Natural killer cell treated with Interleukin-12 subunit alpha and Interleukin-12 subunit beta and Interleukin-15 and Interleukin-18, amount 100 ng/mL, for 72 hours (primary cell): ENCODE measurements at regions not wholly inside any gene's neighbourhood (a gene's known extent, or its start where the extent isn't known, plus 50 kb on each side); places are given as distances from the start of the nearest gene placed in this dataset.

Experiments
- ATAC-seq, 2 donors: fragments of 150-1000 bp; cut with Tn5 transposase in 1 of 2; sonication (Bioruptor Pico), chemical (Tn5 transposase) in 1 of 2; 2 replicates each; pipeline ENCODE4 v1.10.0; 2021
- DNase-seq: peaks from one replicate; pipeline ENCODE4 v3.0.0; 2022; ENCODE audit warnings: low spot score
- H3K27ac Mint-ChIP-seq, 2 donors: 1 replicate in 1 of 2; 2 replicates in 1 of 2; pipeline ENCODE4 v1.8.0; 2022; ENCODE audit warnings: mixed read lengths in 2 of 2, mild to moderate bottlenecking in 1 of 2, moderate library complexity in 1 of 2
- H3K27me3 Mint-ChIP-seq, 2 donors: 1 replicate in 1 of 2; 2 replicates in 1 of 2; pipeline ENCODE4 v1.8.0; 2022; ENCODE audit warnings: mixed read lengths in 2 of 2
- H3K36me3 Mint-ChIP-seq: one replicate; pipeline ENCODE4 v1.8.0; 2022; ENCODE audit warnings: mixed read lengths
- H3K4me1 Mint-ChIP-seq, 2 donors: 1 replicate in 1 of 2; 2 replicates in 1 of 2; pipeline ENCODE4 v1.8.0; 2022; ENCODE audit warnings: low read depth in 2 of 2, mixed read lengths in 2 of 2, mild to moderate bottlenecking in 1 of 2
- H3K4me3 Mint-ChIP-seq: one replicate; pipeline ENCODE4 v1.8.0; 2022; ENCODE audit warnings: mixed read lengths
- H3K9me3 Mint-ChIP-seq: 2 replicates; pipeline ENCODE4 v1.8.0; 2022; ENCODE audit warnings: mixed read lengths

DNA sequence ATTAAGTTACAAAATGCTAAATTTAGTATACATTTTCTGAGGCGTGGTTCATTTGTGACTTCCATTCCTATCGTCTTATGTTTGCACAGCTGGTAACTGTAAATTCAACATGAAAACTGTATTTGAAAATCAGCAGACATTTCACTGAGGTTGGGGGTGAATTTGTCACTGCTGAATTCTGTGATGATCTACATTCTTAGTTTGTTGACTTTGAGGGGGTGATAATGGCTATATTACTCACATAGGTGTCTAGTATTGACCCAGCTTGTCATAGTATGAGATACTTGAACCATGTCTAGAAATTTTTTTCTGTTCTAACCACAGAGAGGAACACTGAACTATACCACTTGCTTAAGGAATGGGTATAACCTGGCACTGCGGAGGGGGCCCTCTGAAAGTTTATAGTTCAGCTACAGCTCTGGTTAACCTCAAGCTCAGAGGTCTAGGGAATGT lies 313.3 kb downstream of the PIK3R1 start:
- H3K36me3 Mint-ChIP-seq: peaks cover 4% of the 10 kb centered on the region
- no peaks in the 10 kb centered on the region for H3K4me1 Mint-ChIP-seq
- H3K27me3 Mint-ChIP-seq: peaks cover 21 to 25% of the 10 kb centered on the region in 2 donors
- H3K9me3 Mint-ChIP-seq: peaks cover 3% of the 10 kb centered on the region
- no peak overlapping the region for H3K4me3 Mint-ChIP-seq
- no peak for DNase-seq
- H3K27ac Mint-ChIP-seq: no peak overlapping the region
- ATAC-seq: no peak

DNA sequence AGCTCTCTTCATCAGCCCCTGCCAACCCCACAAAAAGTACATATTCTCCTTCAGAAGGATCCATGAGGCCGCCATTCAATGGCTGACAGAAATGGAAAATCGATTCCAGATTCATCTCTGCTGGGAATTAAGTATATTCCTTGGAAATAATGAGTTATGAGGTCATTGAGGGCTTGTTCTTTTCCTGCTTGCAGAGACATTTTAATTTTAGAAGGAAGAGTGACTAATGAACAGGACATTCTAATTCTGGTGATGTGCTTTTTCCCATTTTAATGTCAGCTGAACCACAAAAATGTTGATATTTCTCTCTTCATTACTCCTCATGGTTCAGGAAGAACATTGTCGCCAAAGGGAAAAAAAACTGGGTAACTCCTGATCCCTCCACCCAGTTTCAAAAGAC lies 314.0 kb downstream of the PIK3R1 start:
- Mint-ChIP-seq H3K36me3 (peaks cover 4% of the 10 kb centered on the region), H3K9me3 (peaks cover 3% of the 10 kb centered on the region), H3K27ac (no peak overlapping the region), H3K4me1 (no peaks in the 10 kb centered on the region), H3K4me3 (no peak overlapping the region), H3K27me3 (peaks cover 21 to 25% of the 10 kb centered on the region in 2 donors)
- DNase-seq: no peak
- ATAC-seq: no peak

DNA sequence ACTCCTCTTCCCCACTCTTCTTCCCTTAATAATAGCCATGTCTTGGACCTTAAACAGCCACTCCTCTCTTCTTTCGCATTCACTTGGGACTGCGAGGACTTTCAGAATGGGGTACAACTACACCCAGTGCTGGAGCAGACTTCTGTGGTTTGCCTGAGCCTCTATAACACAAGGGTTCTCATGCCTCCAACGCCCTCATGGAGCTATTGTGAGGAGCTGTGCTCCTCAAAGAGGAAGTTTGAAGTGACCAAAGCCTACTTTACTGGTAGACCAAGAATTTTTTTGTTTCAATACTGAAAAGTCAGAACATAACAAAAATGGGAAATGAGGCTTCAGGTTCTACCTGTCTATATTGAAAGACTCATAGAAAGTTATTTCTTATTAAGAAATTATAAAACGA lies 316.4 kb downstream of the PIK3R1 start:
- Mint-ChIP-seq H3K27me3 (peaks cover 28 to 40% of the 10 kb centered on the region in 2 donors), H3K4me3 (no peak overlapping the region), H3K4me1 (no peaks in the 10 kb centered on the region), H3K27ac (no peak overlapping the region), H3K36me3 (peaks cover 4% of the 10 kb centered on the region), H3K9me3 (peaks cover 3% of the 10 kb centered on the region)
- DNase-seq (no peak), ATAC-seq (no peak)

DNA sequence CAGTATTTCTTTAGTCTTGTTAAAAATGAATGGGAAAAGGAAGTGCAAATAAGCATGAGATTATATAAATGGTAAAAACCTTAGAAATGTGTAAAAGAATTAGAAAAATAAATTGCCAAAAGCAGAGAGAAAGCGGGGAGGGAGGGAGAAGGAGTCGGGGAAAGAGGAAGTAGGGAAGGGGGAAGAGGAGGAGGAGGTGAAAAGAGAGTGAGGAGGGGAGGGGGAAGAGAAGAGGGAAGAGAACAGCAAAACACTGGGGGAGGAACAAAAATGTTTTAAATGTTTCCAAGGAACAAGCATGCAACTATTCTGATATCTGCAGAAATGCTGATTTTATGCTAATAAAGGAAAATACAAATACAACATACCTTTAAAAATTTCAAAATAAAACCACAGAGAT lies 317.5 kb downstream of the PIK3R1 start:
- DNase-seq: no peak
- ATAC-seq: no peak
- H3K27ac Mint-ChIP-seq: no peak overlapping the region
- peaks cover 2% of the 10 kb centered on the region for H3K36me3 Mint-ChIP-seq
- H3K27me3 Mint-ChIP-seq: peaks cover 28 to 44% of the 10 kb centered on the region in 2 donors
- no peak overlapping the region for H3K4me3 Mint-ChIP-seq
- no peaks in the 10 kb centered on the region for H3K4me1 Mint-ChIP-seq
- H3K9me3 Mint-ChIP-seq: peaks cover 3% of the 10 kb centered on the region

DNA sequence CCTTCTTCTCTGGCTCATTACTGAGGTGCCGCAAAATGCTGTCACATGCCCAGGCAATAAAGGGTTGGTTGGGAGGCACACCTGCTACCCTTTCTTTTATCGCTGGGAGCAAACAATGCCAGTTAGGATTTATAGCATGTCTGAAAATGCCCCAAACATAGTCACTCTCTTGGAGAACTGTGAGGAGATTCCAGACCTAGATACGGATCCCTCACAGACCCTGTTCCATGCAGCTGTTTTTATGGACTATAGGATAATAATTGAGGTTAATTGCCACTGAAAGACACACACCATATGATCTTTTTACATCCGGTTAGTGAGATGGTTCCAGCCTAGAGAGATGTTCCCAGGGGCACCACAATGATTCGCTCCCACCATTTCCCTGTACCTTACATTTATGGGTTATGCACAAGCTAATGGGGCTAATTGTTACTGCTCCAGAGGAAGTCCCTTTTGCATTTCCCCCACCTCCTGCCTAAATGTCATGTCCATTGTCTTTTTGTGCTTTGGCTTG lies 318.1 kb downstream of the PIK3R1 start:
- Mint-ChIP-seq H3K27ac (no peak overlapping the region), H3K36me3 (no peaks in the 10 kb centered on the region), H3K9me3 (peaks cover 3% of the 10 kb centered on the region), H3K4me3 (no peak overlapping the region), H3K4me1 (no peaks in the 10 kb centered on the region), H3K27me3 (peaks cover 28 to 49% of the 10 kb centered on the region in 2 donors)
- no peak for ATAC-seq
- no peak for DNase-seq

DNA sequence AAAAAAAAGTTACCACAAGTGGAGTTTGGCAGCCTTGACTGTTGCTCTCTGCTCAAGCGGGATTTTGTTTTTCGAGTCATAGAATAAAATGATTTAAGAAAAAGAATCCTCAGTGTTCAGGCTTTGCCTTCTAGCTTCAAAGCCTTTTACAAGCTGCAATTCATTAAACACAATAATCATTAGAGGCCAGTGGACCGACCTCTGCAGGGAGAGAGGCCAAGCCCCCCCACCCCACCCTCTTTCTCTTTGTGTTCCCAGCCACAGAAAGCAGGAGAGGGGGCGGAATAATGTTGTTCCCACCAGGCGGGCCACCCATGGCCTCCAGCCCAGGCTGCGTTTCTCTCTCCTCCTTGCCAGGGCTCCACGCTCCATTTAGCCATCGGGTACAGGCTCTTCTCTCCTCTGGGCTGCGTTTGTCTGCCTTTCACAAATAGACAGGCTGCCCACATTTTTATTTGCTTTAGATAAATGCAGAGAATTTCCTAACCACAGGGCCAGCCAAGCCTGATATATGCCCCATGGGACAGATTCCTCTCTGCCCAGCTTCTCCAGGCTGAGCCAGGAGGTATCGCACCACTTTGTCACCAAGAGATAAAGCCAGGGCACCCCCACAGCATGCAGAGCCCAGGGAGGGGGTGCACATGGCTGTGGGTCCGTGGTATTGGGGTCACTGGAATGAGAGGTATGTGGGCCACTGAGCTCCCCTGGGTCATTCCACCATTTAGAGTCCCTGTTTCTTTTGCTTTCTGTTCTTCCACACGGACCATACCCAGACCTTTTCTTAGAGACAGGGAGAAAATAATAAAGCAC lies 318.8 kb downstream of the PIK3R1 start:
- DNase-seq (no peak), ATAC-seq (no peak)
- Mint-ChIP-seq H3K4me3 (no peak overlapping the region), H3K36me3 (no peaks in the 10 kb centered on the region), H3K4me1 (no peaks in the 10 kb centered on the region), H3K27ac (no peak overlapping the region), H3K27me3 (peaks cover 29 to 56% of the 10 kb centered on the region in 2 donors), H3K9me3 (peaks cover 3% of the 10 kb centered on the region)

DNA sequence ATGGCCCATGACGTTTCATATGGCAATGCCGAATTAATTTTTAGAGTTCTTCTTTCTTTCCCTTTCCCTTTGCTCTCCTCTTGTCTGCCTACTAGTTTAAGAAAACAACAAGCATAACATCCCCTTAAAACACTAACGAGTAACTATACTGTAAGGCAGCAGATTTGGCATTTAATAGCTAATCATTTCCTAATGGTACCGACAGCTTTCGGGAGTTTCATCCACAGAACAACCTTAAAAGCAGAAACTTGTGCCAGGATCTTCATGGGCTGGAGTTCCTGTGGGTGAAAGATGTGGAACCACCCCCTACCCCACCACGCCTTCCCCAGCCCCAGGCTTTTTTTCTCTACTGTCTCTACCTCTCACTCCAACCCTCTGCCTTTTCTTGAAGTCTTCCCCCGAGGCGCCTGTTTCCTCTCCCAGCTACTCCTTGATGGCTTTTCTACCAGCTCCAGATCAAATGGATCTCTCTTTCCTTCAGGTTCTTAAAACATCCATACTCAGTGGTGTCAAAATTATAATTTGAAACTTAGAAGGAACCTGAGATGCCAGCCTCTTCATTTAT lies 319.5 kb downstream of the PIK3R1 start:
- DNase-seq (no peak), ATAC-seq (no peak)
- H3K27ac Mint-ChIP-seq: no peak overlapping the region
- H3K9me3 Mint-ChIP-seq: peaks cover 3% of the 10 kb centered on the region
- no peaks in the 10 kb centered on the region for H3K36me3 Mint-ChIP-seq
- H3K4me3 Mint-ChIP-seq: no peak overlapping the region
- H3K4me1 Mint-ChIP-seq: no peaks in the 10 kb centered on the region
- H3K27me3 Mint-ChIP-seq: peaks cover 33 to 60% of the 10 kb centered on the region in 2 donors

DNA sequence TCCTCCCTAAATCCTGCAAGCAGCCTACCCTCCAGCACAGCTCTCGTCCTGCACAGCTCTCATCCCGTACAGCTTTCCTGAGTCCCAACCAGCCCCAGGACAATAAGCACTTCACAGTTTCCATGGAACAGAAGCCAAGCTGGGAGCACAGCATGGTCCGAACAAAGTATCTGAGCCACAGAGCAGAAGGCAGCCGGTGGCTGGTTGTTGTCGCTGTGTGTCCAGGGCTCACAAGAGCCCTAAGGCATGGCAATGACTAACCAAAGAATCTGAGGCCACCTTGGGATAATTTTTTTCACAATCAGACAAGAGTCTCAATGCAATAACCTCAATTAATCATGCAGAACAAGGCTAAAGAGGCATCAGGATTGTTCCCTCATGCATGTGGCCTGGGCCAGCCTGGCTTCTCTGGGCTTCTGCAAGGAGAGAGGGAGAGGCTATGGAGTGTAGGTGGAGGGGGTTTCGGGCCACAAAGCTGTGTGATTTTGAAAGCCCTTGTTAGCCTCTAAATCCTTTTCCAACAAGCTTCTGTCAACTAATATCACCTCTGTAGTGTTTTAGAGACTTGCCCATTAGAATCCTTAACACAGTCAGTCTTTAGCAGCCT lies 323.4 kb downstream of the PIK3R1 start:
- H3K9me3 Mint-ChIP-seq: no peaks in the 10 kb centered on the region
- H3K36me3 Mint-ChIP-seq: no peaks in the 10 kb centered on the region
- H3K27me3 Mint-ChIP-seq: peaks cover 22 to 50% of the 10 kb centered on the region in 2 donors
- H3K4me3 Mint-ChIP-seq: no peak overlapping the region
- ATAC-seq (no peak), DNase-seq (no peak)
- no peak overlapping the region for H3K27ac Mint-ChIP-seq
- H3K4me1 Mint-ChIP-seq: no peaks in the 10 kb centered on the region

DNA sequence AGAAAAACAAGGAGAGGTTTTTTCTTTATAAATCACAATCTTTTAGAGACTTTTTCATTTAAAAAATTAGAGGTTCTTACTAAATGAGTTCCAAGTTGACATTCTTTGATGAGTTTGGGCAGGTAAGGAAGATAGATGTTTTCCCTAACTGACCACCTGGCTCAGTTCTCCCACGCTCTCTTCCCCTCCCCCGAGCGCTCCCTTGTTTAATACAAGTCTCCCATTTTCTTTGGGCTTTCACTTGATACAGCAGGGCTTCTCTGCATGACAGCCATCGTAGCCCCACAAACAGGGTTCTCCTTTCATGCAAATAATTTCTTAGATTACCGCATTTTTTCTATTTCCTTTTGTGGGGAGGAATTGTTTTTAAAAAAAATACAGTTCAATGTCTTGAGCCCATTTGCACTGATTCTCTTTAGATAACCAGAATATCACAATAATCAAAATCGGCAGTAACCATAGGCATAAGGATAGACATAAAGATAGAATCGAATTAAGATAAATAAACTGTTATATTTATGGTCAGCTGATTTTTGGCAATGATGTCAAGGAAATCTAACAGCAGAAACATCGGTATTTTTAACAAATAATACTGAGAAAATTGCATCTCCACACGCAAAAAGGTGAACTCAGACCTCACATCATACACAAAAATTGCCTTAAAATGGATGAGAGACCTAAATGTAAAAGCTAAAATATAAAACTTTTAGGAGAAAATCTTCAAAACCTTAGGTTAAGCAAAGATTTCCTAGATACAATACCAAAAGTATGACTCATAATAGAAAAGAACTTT lies 325.4 kb downstream of the PIK3R1 start:
- ATAC-seq (no peak), DNase-seq (no peak)
- no peaks in the 10 kb centered on the region for H3K36me3 Mint-ChIP-seq
- H3K9me3 Mint-ChIP-seq: no peaks in the 10 kb centered on the region
- peaks cover 13 to 36% of the 10 kb centered on the region in 2 donors for H3K27me3 Mint-ChIP-seq
- H3K4me3 Mint-ChIP-seq: no peak overlapping the region
- no peaks in the 10 kb centered on the region for H3K4me1 Mint-ChIP-seq
- no peak overlapping the region for H3K27ac Mint-ChIP-seq

DNA sequence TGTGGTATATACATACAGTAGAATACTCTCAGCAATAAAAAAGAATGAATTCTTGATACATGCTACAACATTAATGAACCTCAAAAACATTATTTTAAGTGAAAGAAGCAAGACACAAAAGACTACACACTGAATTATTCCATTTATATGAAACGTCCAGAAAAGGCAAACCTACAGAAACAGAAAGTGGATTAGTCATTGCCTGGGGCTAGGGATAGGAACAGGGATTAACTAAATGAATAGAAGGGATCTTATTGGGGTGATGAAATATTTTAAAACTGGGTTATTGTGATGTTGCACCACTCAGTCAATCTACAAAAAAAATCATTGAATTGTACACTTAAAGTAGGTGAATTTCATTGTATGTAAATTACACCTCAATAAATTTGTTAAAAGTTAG lies 326.7 kb downstream of the PIK3R1 start:
- ATAC-seq (no peak), DNase-seq (no peak)
- Mint-ChIP-seq H3K4me1 (no peaks in the 10 kb centered on the region), H3K36me3 (no peaks in the 10 kb centered on the region), H3K9me3 (no peaks in the 10 kb centered on the region), H3K27me3 (peaks cover 13 to 35% of the 10 kb centered on the region in 2 donors), H3K4me3 (no peak overlapping the region), H3K27ac (no peak overlapping the region)

DNA sequence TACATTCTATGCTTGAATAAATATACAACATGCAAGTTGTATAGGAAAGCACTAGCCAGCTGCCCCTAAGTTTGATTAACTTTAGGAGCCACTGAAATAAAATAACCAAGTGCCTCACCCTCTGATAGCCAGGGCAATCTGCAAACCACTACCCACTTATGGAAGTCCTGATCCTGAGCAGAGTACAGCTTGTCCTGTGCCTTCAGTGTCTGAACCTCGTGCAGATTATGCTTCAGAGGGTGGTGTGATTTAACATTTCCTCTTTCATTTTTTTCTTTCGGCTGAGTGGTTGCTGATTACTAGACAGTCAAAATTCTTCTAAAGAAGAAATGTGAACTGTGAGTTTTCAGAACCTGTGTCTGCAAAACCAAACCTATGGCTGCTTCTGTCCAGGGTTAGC lies 327.7 kb downstream of the PIK3R1 start:
- H3K4me1 Mint-ChIP-seq: no peaks in the 10 kb centered on the region
- peaks cover 13 to 29% of the 10 kb centered on the region in 2 donors for H3K27me3 Mint-ChIP-seq
- no peak overlapping the region for H3K27ac Mint-ChIP-seq
- H3K36me3 Mint-ChIP-seq: no peaks in the 10 kb centered on the region
- H3K4me3 Mint-ChIP-seq: no peak overlapping the region
- no peak for ATAC-seq
- DNase-seq: no peak
- H3K9me3 Mint-ChIP-seq: no peaks in the 10 kb centered on the region

DNA sequence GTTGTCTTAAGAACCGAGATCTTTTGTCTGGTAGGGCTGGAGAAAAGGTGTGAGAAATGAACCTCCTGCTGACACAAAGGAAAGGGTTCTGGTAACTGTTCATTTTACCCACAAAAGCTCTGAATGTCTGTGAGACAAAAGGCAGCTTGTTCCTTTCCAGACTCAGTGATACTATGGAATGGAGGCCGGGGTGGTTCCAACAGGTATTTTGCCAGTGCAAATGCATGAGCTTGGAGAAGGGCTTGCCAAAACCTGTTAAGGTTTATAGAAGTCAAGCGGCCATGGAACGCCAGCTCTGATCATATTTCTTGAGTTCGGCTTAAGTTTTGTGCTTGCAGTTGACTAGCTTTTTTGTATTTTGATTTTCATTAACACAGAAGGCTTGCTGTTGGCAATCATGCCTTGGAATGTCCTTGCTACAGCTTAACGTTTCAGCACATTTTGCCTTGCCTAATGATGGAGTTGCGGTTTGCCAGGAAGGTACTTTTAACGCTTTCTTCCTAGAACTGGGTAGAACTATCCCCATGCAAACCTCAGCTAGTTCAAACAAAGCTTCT lies 328.6 kb downstream of the PIK3R1 start:
- peaks cover 16 to 20% of the 10 kb centered on the region in 2 donors for H3K27me3 Mint-ChIP-seq
- DNase-seq (no peak), ATAC-seq (no peak)
- H3K9me3 Mint-ChIP-seq: no peaks in the 10 kb centered on the region
- no peaks in the 10 kb centered on the region for H3K4me1 Mint-ChIP-seq
- no peak overlapping the region for H3K27ac Mint-ChIP-seq
- no peaks in the 10 kb centered on the region for H3K36me3 Mint-ChIP-seq
- no peak overlapping the region for H3K4me3 Mint-ChIP-seq
